ENCODE measurements at regions not wholly inside any gene's neighbourhood (a gene's known extent, or its start where the extent isn't known, plus 50 kb on each side); places are given as distances from the start of the nearest gene placed in this dataset.

- DNase-seq (no peak), ATAC-seq (no peak)
- no peaks in the 10 kb centered on the region for H3K36me3 Mint-ChIP-seq (ENCODE audit: low read depth)
- no peaks in the 10 kb centered on the region for H3K9me3 ChIP-seq (ENCODE audit: control insufficient read depth, low read length, poor library complexity, severe bottlenecking)
- no peaks in the 10 kb centered on the region for H3K4me1 Mint-ChIP-seq
- H3K27ac Mint-ChIP-seq, result no peak overlapping the region
- no peak overlapping the region for H3K4me3 Mint-ChIP-seq
- peaks cover 24% of the 10 kb centered on the region for H3K27me3 Mint-ChIP-seq
Measured at GRCh38 chr16:55401046-55401445, 77.0 kb downstream of the IRX6 start.

DNA sequence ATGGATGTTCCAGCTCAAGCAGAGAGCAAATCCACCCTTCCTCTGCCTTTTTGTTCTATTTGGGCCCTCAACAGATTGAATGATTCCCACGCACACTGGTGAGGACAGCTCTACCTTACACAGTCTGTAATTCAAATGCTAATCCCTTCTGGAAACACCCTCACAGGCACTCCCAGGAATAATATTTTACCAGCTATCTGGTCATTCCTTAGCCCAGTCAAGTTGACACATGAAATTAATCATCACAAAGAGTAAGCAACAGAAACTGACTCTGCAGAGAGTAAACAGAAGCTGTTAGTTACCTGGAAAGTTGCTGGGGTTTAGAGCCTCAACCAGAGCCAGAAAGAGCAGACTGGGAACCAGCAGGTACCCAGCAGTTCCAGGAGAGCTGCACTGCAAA is 75.5 kb upstream of the MMP2 start:
- no peak overlapping the region for H3K27ac Mint-ChIP-seq
- ATAC-seq, result no peak
- no peaks in the 10 kb centered on the region for H3K36me3 Mint-ChIP-seq (ENCODE audit: low read depth)
- DNase-seq, result no peak
- no peaks in the 10 kb centered on the region for H3K4me1 Mint-ChIP-seq
- H3K9me3 ChIP-seq (ENCODE audit: control insufficient read depth, low read length, poor library complexity, severe bottlenecking), result no peaks in the 10 kb centered on the region
- no peak overlapping the region for H3K4me3 Mint-ChIP-seq
- H3K27me3 Mint-ChIP-seq, result peaks cover 25% of the 10 kb centered on the region

DNA sequence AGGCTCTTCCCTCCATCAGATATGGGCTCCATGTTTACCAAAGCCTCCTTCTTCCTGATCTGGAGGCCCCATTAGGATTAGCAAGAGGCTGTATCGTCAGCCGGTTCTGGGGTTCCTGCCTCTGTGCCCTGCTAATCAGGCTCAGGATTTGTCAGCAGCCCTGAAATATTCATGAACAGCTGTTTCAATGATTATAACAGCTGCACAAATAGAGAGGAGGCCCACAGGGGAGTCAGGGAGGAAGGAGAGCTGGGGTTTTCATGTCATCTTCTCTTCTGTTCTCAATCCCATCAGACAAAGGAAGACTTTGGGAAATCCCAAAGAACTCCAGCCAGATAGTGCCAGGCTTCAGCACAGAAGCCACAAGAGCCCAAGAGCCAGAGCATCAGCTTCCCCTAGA is 72.3 kb upstream of the MMP2 start:
- H3K27me3 Mint-ChIP-seq, result peaks cover 12% of the 10 kb centered on the region
- H3K27ac Mint-ChIP-seq, result no peak overlapping the region
- no peaks in the 10 kb centered on the region for H3K9me3 ChIP-seq (ENCODE audit: control insufficient read depth, low read length, poor library complexity, severe bottlenecking)
- no peak for ATAC-seq
- H3K4me1 Mint-ChIP-seq, result no peaks in the 10 kb centered on the region
- no peak overlapping the region for H3K4me3 Mint-ChIP-seq
- H3K36me3 Mint-ChIP-seq (ENCODE audit: low read depth), result no peaks in the 10 kb centered on the region
- DNase-seq, result no peak

DNA sequence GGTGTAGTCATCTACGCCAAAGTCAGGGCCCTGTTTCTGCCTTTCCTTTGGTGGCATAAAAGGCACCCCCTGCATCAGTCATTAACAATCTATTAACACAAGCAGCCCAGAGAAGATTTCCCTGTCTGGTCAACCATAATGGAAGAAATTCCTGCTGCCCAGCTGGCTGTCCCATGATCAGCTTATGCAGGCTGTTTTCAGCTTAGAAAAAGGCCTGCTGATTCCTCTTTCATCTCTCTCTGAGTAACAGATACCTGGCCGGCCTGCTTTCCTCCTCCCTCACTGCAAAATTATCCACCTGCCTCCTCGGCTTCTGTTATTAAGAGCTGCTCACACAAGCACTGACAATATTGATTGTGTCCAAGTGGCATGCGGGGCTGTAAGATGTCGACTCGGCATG is 70.3 kb upstream of the MMP2 start:
- Mint-ChIP-seq H3K4me1 (no peaks in the 10 kb centered on the region), H3K27ac (no peak overlapping the region), H3K36me3 (ENCODE audit: low read depth) (no peaks in the 10 kb centered on the region), H3K27me3 (peaks cover 15% of the 10 kb centered on the region), H3K4me3 (no peak overlapping the region)
- DNase-seq, result no peak
- H3K9me3 ChIP-seq (ENCODE audit: control insufficient read depth, low read length, poor library complexity, severe bottlenecking), result no peaks in the 10 kb centered on the region
- ATAC-seq, result no peak

GRCh38 chr16:55411231-55411630 is 67.8 kb upstream of the MMP2 start:
- H3K4me1 Mint-ChIP-seq, result no peaks in the 10 kb centered on the region
- no peaks in the 10 kb centered on the region for H3K9me3 ChIP-seq (ENCODE audit: control insufficient read depth, low read length, poor library complexity, severe bottlenecking)
- H3K27me3 Mint-ChIP-seq, result peaks cover 20% of the 10 kb centered on the region
- no peak for DNase-seq
- H3K4me3 Mint-ChIP-seq, result no peak overlapping the region
- no peak overlapping the region for H3K27ac Mint-ChIP-seq
- no peak for ATAC-seq
- H3K36me3 Mint-ChIP-seq (ENCODE audit: low read depth), result no peaks in the 10 kb centered on the region

- DNase-seq (no peak), ATAC-seq (no peak)
- no peaks in the 10 kb centered on the region for H3K9me3 ChIP-seq (ENCODE audit: control insufficient read depth, low read length, poor library complexity, severe bottlenecking)
- Mint-ChIP-seq H3K4me1 (peaks cover 4% of the 10 kb centered on the region), H3K4me3 (no peak overlapping the region), H3K27me3 (peaks cover 52% of the 10 kb centered on the region), H3K36me3 (ENCODE audit: low read depth) (no peaks in the 10 kb centered on the region), H3K27ac (no peak overlapping the region)
Measured at GRCh38 chr16:55418586-55418985, 60.4 kb upstream of the MMP2 start.

- H3K9me3 ChIP-seq (ENCODE audit: control insufficient read depth, low read length, poor library complexity, severe bottlenecking), result no peaks in the 10 kb centered on the region
- peaks cover 64% of the 10 kb centered on the region for H3K27me3 Mint-ChIP-seq
- DNase-seq (no peak), ATAC-seq (no peak)
- no peak overlapping the region for H3K27ac Mint-ChIP-seq
- H3K4me3 Mint-ChIP-seq, result no peak overlapping the region
- H3K36me3 Mint-ChIP-seq (ENCODE audit: low read depth), result no peaks in the 10 kb centered on the region
- peaks cover 4% of the 10 kb centered on the region for H3K4me1 Mint-ChIP-seq
Measured at GRCh38 chr16:55421226-55421625, 57.8 kb upstream of the MMP2 start.

GRCh38 chr16:55426865-55427484 is 52.0 kb upstream of the MMP2 start:
- Mint-ChIP-seq H3K4me1 (no peaks in the 10 kb centered on the region), H3K36me3 (ENCODE audit: low read depth) (peaks cover 2% of the 10 kb centered on the region), H3K27ac (no peak overlapping the region), H3K4me3 (no peak overlapping the region), H3K27me3 (peaks cover 33% of the 10 kb centered on the region)
- no peak for DNase-seq
- H3K9me3 ChIP-seq (ENCODE audit: control insufficient read depth, low read length, poor library complexity, severe bottlenecking), result no peaks in the 10 kb centered on the region
- no peak for ATAC-seq
